ENCODE measurements at regions not wholly inside any gene's neighbourhood (a gene's known extent, or its start where the extent isn't known, plus 50 kb on each side); places are given as distances from the start of the nearest gene placed in this dataset.

DNA sequence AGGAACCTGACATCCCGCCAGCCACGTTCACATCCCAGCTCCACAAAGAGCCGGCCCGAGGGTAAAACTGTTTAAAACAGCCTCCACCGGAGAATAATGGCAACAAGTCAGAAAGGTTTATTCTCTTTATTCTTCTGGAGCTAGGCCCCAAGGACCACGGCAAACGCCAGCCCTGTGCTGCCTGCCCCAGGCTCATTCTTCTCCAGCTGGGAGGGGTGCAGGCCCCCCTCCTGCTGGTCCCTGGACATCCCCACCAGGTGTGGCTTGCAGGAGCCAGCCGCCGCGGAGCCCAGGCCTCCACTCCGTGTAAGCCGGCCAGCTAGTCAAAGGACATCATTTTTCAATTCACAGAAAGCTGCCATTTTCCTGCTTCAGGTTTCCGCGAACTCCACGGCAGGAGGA lies 65.8 kb upstream of the SALL3 start:
- Mint-ChIP-seq H3K4me3 (no peak overlapping the region), H3K4me1 (no peaks in the 10 kb centered on the region), H3K27ac (no peak overlapping the region), H3K36me3 (no peaks in the 10 kb centered on the region), H3K27me3 (peaks cover 1% of the 10 kb centered on the region), H3K9me3 (no peaks in the 10 kb centered on the region)

GRCh38 chr18:78914249-78914935 lies 65.2 kb upstream of the SALL3 start:
- no peak overlapping the region for H3K27ac Mint-ChIP-seq
- no peaks in the 10 kb centered on the region for H3K9me3 Mint-ChIP-seq
- peaks cover 1% of the 10 kb centered on the region for H3K27me3 Mint-ChIP-seq
- no peaks in the 10 kb centered on the region for H3K36me3 Mint-ChIP-seq
- no peaks in the 10 kb centered on the region for H3K4me1 Mint-ChIP-seq
- H3K4me3 Mint-ChIP-seq: no peak overlapping the region

GRCh38 chr18:78915446-78916008 lies 64.1 kb upstream of the SALL3 start:
- no peaks in the 10 kb centered on the region for H3K36me3 Mint-ChIP-seq
- no peaks in the 10 kb centered on the region for H3K9me3 Mint-ChIP-seq
- H3K4me1 Mint-ChIP-seq: no peaks in the 10 kb centered on the region
- no peak overlapping the region for H3K4me3 Mint-ChIP-seq
- no peak overlapping the region for H3K27ac Mint-ChIP-seq
- peaks cover 1% of the 10 kb centered on the region for H3K27me3 Mint-ChIP-seq

DNA sequence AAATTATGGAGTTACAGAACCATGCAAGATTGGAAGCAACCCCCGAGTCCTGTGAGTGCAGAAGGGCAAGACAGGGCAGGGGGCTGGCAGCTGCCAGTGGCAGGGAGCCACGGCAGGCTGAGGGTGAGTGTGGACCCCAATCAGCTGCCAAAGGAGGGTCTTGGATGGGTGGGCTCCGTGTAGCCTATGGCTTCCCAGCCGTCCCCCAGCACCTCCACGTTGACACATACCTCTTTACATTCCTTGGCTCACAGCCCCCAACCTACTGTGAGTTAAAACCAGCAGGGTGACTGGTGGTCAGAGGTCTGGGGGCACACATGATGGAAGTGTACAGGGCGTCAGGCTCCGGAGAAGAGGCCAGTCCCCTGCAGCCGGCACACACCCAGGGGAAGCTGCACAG lies 60.9 kb upstream of the SALL3 start:
- Mint-ChIP-seq H3K27me3 (peaks cover 1% of the 10 kb centered on the region), H3K27ac (no peak overlapping the region), H3K4me3 (no peak overlapping the region), H3K4me1 (no peaks in the 10 kb centered on the region), H3K9me3 (no peaks in the 10 kb centered on the region), H3K36me3 (no peaks in the 10 kb centered on the region)

GRCh38 chr18:78919956-78920355 lies 59.7 kb upstream of the SALL3 start:
- Mint-ChIP-seq H3K36me3 (no peaks in the 10 kb centered on the region), H3K27ac (no peak overlapping the region), H3K9me3 (no peaks in the 10 kb centered on the region), H3K27me3 (peaks cover 1% of the 10 kb centered on the region), H3K4me3 (no peak overlapping the region), H3K4me1 (no peaks in the 10 kb centered on the region)

DNA sequence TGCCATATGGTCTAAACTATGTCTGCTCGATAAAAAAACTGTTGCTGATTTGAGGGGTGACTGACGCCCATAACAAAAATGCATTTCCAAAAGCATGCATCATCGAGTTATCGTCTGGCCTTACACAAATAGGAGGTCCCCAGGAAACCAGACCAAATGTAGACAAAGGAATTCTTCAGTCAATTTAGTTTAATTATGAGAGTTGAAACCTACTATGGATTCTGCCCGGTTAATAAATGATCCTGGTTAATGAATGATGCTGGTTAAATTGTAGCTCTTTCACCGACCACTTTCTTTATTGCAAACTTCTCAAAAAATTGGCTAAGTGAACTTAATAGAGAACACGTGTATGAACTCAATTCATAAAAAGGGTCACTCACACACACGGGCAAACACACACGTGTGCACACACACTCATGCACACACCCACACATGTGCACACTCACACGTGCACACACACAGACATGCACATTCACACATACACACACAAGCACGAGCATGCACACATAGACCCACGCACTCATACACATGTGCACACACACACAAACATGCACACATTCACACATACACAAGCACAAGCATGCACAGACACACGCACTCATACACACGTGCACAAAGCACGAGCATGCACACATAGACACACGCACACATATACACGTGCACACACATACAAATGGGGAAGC lies 59.0 kb upstream of the SALL3 start:
- no peaks in the 10 kb centered on the region for H3K4me1 Mint-ChIP-seq
- H3K27ac Mint-ChIP-seq: no peak overlapping the region
- no peak overlapping the region for H3K4me3 Mint-ChIP-seq
- H3K9me3 Mint-ChIP-seq: no peaks in the 10 kb centered on the region
- H3K36me3 Mint-ChIP-seq: no peaks in the 10 kb centered on the region
- peaks cover 1% of the 10 kb centered on the region for H3K27me3 Mint-ChIP-seq

DNA sequence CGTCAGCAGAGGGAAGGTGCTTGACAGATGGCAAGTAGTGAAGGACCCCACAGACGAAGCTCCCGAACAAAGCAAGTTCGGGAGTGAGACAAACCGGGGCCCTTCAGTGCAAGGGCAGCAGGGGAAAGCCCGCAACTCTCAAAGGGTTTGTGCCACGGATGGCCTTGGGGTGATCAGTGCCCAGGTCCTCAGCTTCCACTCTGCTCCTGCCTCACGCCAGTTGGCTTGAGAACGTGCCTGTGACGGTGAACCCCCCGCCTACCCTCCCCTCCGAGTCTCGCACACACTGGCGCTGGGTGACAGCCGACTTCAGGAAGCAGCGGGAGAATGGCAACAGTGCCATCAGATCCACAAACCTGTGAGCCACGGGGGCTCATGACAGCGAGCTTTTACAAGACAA lies 56.8 kb upstream of the SALL3 start:
- no peaks in the 10 kb centered on the region for H3K9me3 Mint-ChIP-seq
- no peaks in the 10 kb centered on the region for H3K36me3 Mint-ChIP-seq
- no peak overlapping the region for H3K4me3 Mint-ChIP-seq
- no peaks in the 10 kb centered on the region for H3K27me3 Mint-ChIP-seq
- H3K27ac Mint-ChIP-seq: no peak overlapping the region
- no peaks in the 10 kb centered on the region for H3K4me1 Mint-ChIP-seq

DNA sequence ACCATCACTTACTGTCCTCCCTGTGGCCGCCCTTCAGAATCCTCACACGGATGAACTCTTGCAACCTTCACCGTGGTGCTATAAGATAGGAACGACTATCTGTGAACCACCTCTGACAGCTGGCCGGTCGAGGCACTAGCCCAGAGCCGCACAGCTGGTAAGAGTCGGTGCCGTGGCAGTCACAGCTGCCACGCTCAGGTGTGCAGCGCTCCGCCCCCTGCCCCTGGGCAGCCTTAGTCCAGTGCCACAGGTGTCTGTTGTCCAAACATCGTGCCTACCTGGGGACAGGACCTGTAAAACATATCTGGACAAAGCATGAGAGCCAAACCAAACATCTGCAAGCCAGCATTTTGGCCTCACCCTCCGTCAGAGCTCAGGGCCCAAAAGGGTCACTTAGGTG lies 55.3 kb upstream of the SALL3 start:
- H3K4me3 Mint-ChIP-seq: no peak overlapping the region
- H3K4me1 Mint-ChIP-seq: no peaks in the 10 kb centered on the region
- H3K27me3 Mint-ChIP-seq: no peaks in the 10 kb centered on the region
- H3K27ac Mint-ChIP-seq: no peak overlapping the region
- no peaks in the 10 kb centered on the region for H3K36me3 Mint-ChIP-seq
- no peaks in the 10 kb centered on the region for H3K9me3 Mint-ChIP-seq

- Mint-ChIP-seq H3K36me3 (no peaks in the 10 kb centered on the region), H3K4me3 (no peak overlapping the region), H3K27me3 (no peaks in the 10 kb centered on the region), H3K4me1 (no peaks in the 10 kb centered on the region), H3K9me3 (no peaks in the 10 kb centered on the region), H3K27ac (no peak overlapping the region)
These were observed 54.7 kb upstream of the SALL3 start for GRCh38 chr18:78924786-78925540.

DNA sequence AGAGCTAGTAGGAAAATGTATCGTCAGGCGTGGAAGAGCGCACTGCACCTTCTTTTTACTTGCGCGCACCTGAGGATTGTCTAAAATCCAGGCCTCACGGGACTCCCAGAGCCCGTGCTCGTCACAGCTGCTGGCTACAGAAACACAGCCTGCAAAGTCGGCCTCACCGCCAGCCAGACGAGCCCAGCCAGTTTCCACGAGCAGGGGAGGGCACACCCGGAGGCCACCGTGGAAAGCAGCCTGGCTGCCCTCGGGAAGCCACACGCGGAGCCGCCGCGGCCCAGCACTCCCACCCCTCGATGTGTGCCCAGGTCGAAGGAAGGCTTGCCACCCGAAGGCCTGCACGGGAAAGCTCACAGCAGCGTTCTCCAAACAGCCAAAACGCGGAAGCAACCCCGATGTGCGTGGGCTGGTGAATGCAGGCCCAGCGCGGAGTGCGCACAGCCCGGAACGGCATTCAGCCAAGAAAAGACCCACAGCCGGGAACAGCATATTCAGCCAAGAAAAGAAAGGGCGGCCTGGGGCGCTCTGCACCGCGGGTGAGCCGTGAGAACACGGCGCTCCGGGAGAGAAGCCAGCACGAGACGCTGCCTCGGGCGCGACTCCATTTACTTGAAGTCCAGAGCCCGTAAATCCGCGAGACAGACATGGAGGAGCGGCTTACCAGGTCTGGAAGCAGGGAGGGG lies 53.9 kb upstream of the SALL3 start:
- Mint-ChIP-seq H3K4me3 (no peak overlapping the region), H3K36me3 (no peaks in the 10 kb centered on the region), H3K27me3 (no peaks in the 10 kb centered on the region), H3K4me1 (no peaks in the 10 kb centered on the region), H3K9me3 (no peaks in the 10 kb centered on the region), H3K27ac (no peak overlapping the region)

DNA sequence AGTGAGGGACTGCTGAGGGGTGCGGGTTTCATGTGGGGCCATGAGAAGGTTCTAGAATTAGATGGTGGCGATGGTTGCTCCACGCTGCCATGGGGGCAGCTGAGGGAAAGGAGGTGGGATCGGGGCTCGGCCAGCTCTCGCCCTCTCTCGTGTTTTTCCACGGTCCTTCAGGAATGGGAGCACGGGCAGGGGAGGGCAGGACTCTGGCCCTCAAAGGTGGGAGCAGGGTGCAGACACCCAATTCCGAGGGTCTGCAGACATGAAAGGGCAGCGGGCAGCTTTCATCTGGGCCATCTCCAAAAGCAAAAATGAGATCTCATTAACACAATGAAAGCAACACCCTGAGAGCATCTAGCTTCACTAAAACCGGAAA lies 53.4 kb upstream of the SALL3 start:
- H3K4me3 Mint-ChIP-seq: no peak overlapping the region
- H3K27ac Mint-ChIP-seq: no peak overlapping the region

DNA sequence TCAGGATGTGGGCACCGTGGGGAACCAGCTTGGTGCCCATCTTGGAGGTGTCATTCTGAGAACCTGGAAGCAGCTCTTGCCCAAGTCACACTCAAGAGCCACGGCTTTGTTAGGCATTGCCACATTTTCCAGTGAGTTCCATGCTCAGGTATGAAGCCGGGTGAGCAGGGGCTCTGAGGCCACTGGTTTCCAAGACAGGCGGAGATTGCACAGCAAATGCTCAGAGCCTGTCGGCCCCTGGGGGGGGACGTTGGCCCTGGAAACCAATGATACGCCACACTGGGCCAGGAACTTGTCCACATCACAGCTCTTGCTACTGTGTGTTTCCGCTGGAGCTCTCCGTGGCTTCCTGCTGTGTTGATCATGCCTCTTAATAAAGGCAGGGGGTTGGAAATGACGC lies 52.5 kb upstream of the SALL3 start:
- H3K4me1 Mint-ChIP-seq: no peaks in the 10 kb centered on the region
- H3K36me3 Mint-ChIP-seq: no peaks in the 10 kb centered on the region
- H3K27ac Mint-ChIP-seq: no peak overlapping the region
- H3K27me3 Mint-ChIP-seq: no peaks in the 10 kb centered on the region
- no peaks in the 10 kb centered on the region for H3K9me3 Mint-ChIP-seq
- no peak overlapping the region for H3K4me3 Mint-ChIP-seq

More for the DNA sequence above, 53.4 kb upstream of the SALL3 start:
- no peaks in the 10 kb centered on the region for H3K9me3 Mint-ChIP-seq
- H3K27me3 Mint-ChIP-seq: no peaks in the 10 kb centered on the region
- H3K4me1 Mint-ChIP-seq: no peaks in the 10 kb centered on the region
- H3K36me3 Mint-ChIP-seq: no peaks in the 10 kb centered on the region

DNA sequence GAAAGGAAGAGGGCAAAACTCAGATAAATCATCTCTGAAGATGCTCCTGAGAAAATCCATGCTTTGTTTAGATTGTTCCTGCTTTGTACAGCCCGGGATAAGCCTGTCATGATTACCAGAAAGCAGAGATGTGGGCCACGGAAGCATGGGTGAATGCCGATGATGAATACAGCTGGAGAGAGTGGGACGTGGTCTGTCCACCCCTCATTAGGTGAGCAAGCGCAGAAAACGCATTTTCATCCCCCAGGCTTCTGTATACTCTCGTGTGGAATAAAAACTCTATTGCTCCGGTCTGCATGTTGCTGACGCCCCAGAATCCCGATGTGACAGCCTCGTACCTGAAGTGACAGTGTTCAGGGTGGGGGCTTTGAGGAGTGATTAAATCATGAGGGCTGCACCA lies 52.0 kb upstream of the SALL3 start:
- Mint-ChIP-seq H3K4me1 (no peaks in the 10 kb centered on the region), H3K27ac (no peak overlapping the region), H3K36me3 (no peaks in the 10 kb centered on the region), H3K27me3 (no peaks in the 10 kb centered on the region), H3K4me3 (no peak overlapping the region), H3K9me3 (no peaks in the 10 kb centered on the region)

DNA sequence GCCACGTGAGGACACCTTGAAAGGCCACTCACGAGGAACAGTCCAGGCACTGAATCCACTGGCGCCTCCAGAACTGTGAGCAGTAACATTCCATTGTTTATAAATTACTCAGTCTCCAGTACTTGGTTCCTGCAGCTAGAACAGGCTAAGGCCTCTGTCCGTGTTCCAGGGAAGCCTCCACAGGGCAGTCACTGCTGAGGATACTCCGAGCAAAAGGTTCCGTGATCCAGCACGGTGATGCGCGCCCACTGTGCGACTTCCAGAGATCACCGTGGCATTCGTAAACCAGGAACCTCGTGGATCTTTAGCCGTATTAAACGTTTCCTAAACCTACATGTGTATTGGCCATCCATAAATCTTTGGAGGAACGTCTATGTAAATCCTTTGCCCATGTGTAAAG lies 51.5 kb upstream of the SALL3 start:
- no peaks in the 10 kb centered on the region for H3K4me1 Mint-ChIP-seq
- no peak overlapping the region for H3K27ac Mint-ChIP-seq
- no peak overlapping the region for H3K4me3 Mint-ChIP-seq
- no peaks in the 10 kb centered on the region for H3K9me3 Mint-ChIP-seq
- H3K27me3 Mint-ChIP-seq: no peaks in the 10 kb centered on the region
- no peaks in the 10 kb centered on the region for H3K36me3 Mint-ChIP-seq

GRCh38 chr18:78929516-78929915 lies 50.1 kb upstream of the SALL3 start:
- Mint-ChIP-seq H3K9me3 (no peaks in the 10 kb centered on the region), H3K4me1 (no peaks in the 10 kb centered on the region), H3K36me3 (no peaks in the 10 kb centered on the region), H3K27ac (no peak overlapping the region), H3K27me3 (no peaks in the 10 kb centered on the region), H3K4me3 (no peak overlapping the region)

Data from activated naive CD4-positive, alpha-beta T cell treated with anti-CD3 and anti-CD28 coated beads, Interleukin-2, amount 50 U/mL, for 24 hours (primary cell).